ENCODE measurements at regions not wholly inside any gene's neighbourhood (a gene's known extent, or its start where the extent isn't known, plus 50 kb on each side); places are given as distances from the start of the nearest gene placed in this dataset.

GRCh38 chr10:8128511-8128910 is 74.0 kb downstream of the GATA3 start:
- Histone ChIP-seq H3K4me3 (replicated peaks in 1 of 3) (no peak overlapping the region), H3K36me3 (no peaks in the 10 kb centered on the region), H3K4me1 (no peaks in the 10 kb centered on the region), H3K27ac (no peak overlapping the region), H3K27me3 (no peaks in the 10 kb centered on the region), H3K9me3 (no peaks in the 10 kb centered on the region)
- intact Hi-C loops (cut with DNase I): no loop called here
- TF ChIP-seq CTCF (IDR thresholded peaks at IDR 0.05) (no peak), POLR2A (IDR thresholded peaks at IDR 0.05) (no peak)
- no peak for DNase-seq
- 75 to 77% methylated on average over 3 of the region's 3 CpGs for WGBS, 2 donors

- Histone ChIP-seq H3K4me3 (replicated peaks in 1 of 3) (no peak overlapping the region), H3K9me3 (no peaks in the 10 kb centered on the region), H3K27ac (no peak overlapping the region), H3K36me3 (no peaks in the 10 kb centered on the region), H3K4me1 (no peaks in the 10 kb centered on the region), H3K27me3 (no peaks in the 10 kb centered on the region)
- TF ChIP-seq POLR2A (IDR thresholded peaks at IDR 0.05): no peak
- no peak for TF ChIP-seq CTCF (IDR thresholded peaks at IDR 0.05)
- intact Hi-C loops (cut with DNase I): no loop called here
- WGBS, 2 donors: 84 to 92% methylated on average over 2 of the region's 2 CpGs
- DNase-seq: no peak
Observed at GRCh38 chr10:8129438-8129837, 75.0 kb downstream of the GATA3 start.

GRCh38 chr10:8130973-8131911 is 76.8 kb downstream of the GATA3 start:
- H3K27me3 ChIP-seq: no peaks in the 10 kb centered on the region
- DNase-seq: no peak
- no peak for TF ChIP-seq CTCF (IDR thresholded peaks at IDR 0.05)
- TF ChIP-seq POLR2A (IDR thresholded peaks at IDR 0.05): no peak
- whole genome bisulfite sequencing, 2 donors: 89 to 93% methylated on average over 8 of the region's 8 CpGs
- no peaks in the 10 kb centered on the region for H3K36me3 ChIP-seq
- H3K4me1 ChIP-seq: no peaks in the 10 kb centered on the region
- intact Hi-C loops (cut with DNase I): no loop called here
- no peak overlapping the region for H3K27ac ChIP-seq
- no peak overlapping the region for H3K4me3 ChIP-seq (replicated peaks in 1 of 3)
- H3K9me3 ChIP-seq: no peaks in the 10 kb centered on the region

- no peaks in the 10 kb centered on the region for H3K27me3 ChIP-seq
- no peak for DNase-seq
- H3K4me3 ChIP-seq (replicated peaks in 1 of 3): no peak overlapping the region
- no peaks in the 10 kb centered on the region for H3K9me3 ChIP-seq
- 81 to 90% methylated on average over 8 of the region's 8 CpGs for WGBS, 2 donors
- intact Hi-C loops (cut with DNase I): no loop called here
- H3K4me1 ChIP-seq: no peaks in the 10 kb centered on the region
- TF ChIP-seq CTCF (IDR thresholded peaks at IDR 0.05) (no peak), POLR2A (IDR thresholded peaks at IDR 0.05) (no peak)
- no peak overlapping the region for H3K27ac ChIP-seq
- no peaks in the 10 kb centered on the region for H3K36me3 ChIP-seq
Observed at GRCh38 chr10:8133146-8133545, 78.7 kb downstream of the GATA3 start.

- DNase-seq: no peak
- intact Hi-C loops (cut with DNase I): no loop called here
- Histone ChIP-seq H3K36me3 (no peaks in the 10 kb centered on the region), H3K4me3 (replicated peaks in 1 of 3) (no peak overlapping the region), H3K27ac (no peak overlapping the region), H3K27me3 (no peaks in the 10 kb centered on the region), H3K9me3 (no peaks in the 10 kb centered on the region), H3K4me1 (no peaks in the 10 kb centered on the region)
- TF ChIP-seq POLR2A (IDR thresholded peaks at IDR 0.05) (no peak), CTCF (IDR thresholded peaks at IDR 0.05) (no peak)
- 80 to 85% methylated on average over 2 of the region's 2 CpGs for WGBS, 2 donors
Observed at GRCh38 chr10:8136736-8137135, 82.2 kb downstream of the GATA3 start.

All from thyroid gland (tissue), 4 donors.